H9 (cell line): ENCODE measurements at regions not wholly inside any gene's neighbourhood (a gene's known extent, or its start where the extent isn't known, plus 50 kb on each side); places are given as distances from the start of the nearest gene placed in this dataset.

ENCODE experiments used
- DNase-seq: peaks from one replicate; pipeline ENCODE4 v3.0.0-alpha.2; 2017
- H2AFZ ChIP-seq: one replicate; pipeline ENCODE4 v1.6.1; 2013; ENCODE audit warnings: mild to moderate bottlenecking, low read length, control low read depth, moderate library complexity
- H2AK5ac ChIP-seq: 2 replicates; pipeline ENCODE4 v1.6.1; 2013; ENCODE audit warnings: low read length, control low read depth, mixed read lengths; ENCODE audit not compliant: insufficient read length
- H2BK120ac ChIP-seq: one replicate; pipeline ENCODE4 v1.6.1; 2013; ENCODE audit warnings: low read depth, mild to moderate bottlenecking, low read length, control low read depth, inconsistent platforms; ENCODE audit not compliant: poor library complexity, severe bottlenecking
- H2BK12ac ChIP-seq: 2 replicates; pipeline ENCODE4 v1.6.1; 2013; ENCODE audit warnings: low read length, control low read depth, mixed read lengths, low read depth; ENCODE audit not compliant: insufficient read length
- H2BK15ac ChIP-seq: 2 replicates; pipeline ENCODE4 v1.6.1; 2013; ENCODE audit warnings: low read depth, low read length, control low read depth
- H2BK20ac ChIP-seq: one replicate; pipeline ENCODE4 v1.6.1; 2013; ENCODE audit warnings: low read depth, mild to moderate bottlenecking, low read length, control low read depth, inconsistent platforms; ENCODE audit not compliant: poor library complexity, severe bottlenecking
- H2BK5ac ChIP-seq: 2 replicates; pipeline ENCODE4 v1.6.1; 2013; ENCODE audit warnings: low read length, control low read depth, mixed read lengths; ENCODE audit not compliant: insufficient read length
- H3K14ac ChIP-seq: 2 replicates; pipeline ENCODE4 v1.6.1; 2013; ENCODE audit warnings: low read length, control low read depth; ENCODE audit not compliant: insufficient read depth
- H3K18ac ChIP-seq: 2 replicates; pipeline ENCODE4 v1.6.1; 2013; ENCODE audit warnings: low read depth, mild to moderate bottlenecking, mixed read lengths, low read length, control low read depth; ENCODE audit not compliant: insufficient read length
- H3K23ac ChIP-seq: 2 replicates; pipeline ENCODE4 v1.6.1; 2013; ENCODE audit warnings: low read length, control low read depth, mixed read lengths, low read depth; ENCODE audit not compliant: insufficient read length
- H3K23me2 ChIP-seq: 2 replicates; pipeline ENCODE4 v1.6.1; 2013; ENCODE audit warnings: low read depth, mild to moderate bottlenecking, mixed read lengths, low read length, control low read depth; ENCODE audit not compliant: insufficient read length, poor library complexity, severe bottlenecking
- H3K27ac ChIP-seq: 2 replicates; pipeline ENCODE4 v1.5.1; 2013; ENCODE audit warnings: low read length, control low read depth, mixed read lengths, low read depth; ENCODE audit not compliant: insufficient read length
- H3K27me3 ChIP-seq: 2 replicates; pipeline ENCODE4 v1.6.1; 2013; ENCODE audit warnings: low read length, control low read depth, inconsistent platforms; ENCODE audit not compliant: insufficient read depth
- H3K4ac ChIP-seq: 2 replicates; pipeline ENCODE4 v1.6.1; 2013; ENCODE audit warnings: low read depth, mild to moderate bottlenecking, control low read depth, inconsistent platforms, low read length, moderate library complexity
- H3K4me1 ChIP-seq: 2 replicates; pipeline ENCODE4 v1.6.1; 2013; ENCODE audit warnings: low read length, control low read depth, inconsistent platforms; ENCODE audit not compliant: insufficient read depth
- H3K4me2 ChIP-seq: 2 replicates; pipeline ENCODE4 v1.6.1; 2013; ENCODE audit warnings: low read length, control low read depth, mixed read lengths; ENCODE audit not compliant: insufficient read length, insufficient read depth
- H3K56ac ChIP-seq: 2 replicates; pipeline ENCODE4 v1.6.1; 2013; ENCODE audit warnings: low read depth, mild to moderate bottlenecking, mixed read lengths, low read length, control low read depth; ENCODE audit not compliant: insufficient read length
- H3K79me1 ChIP-seq: 2 replicates; pipeline ENCODE4 v1.6.1; 2013; ENCODE audit warnings: low read depth, mild to moderate bottlenecking, moderate library complexity, low read length, control low read depth, inconsistent platforms; ENCODE audit not compliant: insufficient read depth, poor library complexity, severe bottlenecking
- H3K79me2 ChIP-seq: 2 replicates; pipeline ENCODE4 v1.6.1; 2013; ENCODE audit warnings: low read length, control low read depth, inconsistent platforms; ENCODE audit not compliant: insufficient read depth
- H3K9ac ChIP-seq: 2 replicates; pipeline ENCODE4 v1.6.1; 2013; ENCODE audit warnings: low read length, control low read depth, mixed read lengths; ENCODE audit not compliant: insufficient read length; ENCODE audit errors: extremely low read depth
- H3K9me3 ChIP-seq: one replicate; pipeline ENCODE4 v1.6.1; 2013; ENCODE audit warnings: low read depth, low read length, inconsistent platforms; ENCODE audit not compliant: control insufficient read depth
- H3T11ph ChIP-seq: one replicate; pipeline ENCODE4 v1.6.1; 2013; ENCODE audit warnings: mild to moderate bottlenecking, low read length, control low read depth, inconsistent platforms
- H4K20me1 ChIP-seq: one replicate; pipeline ENCODE4 v1.6.1; 2013; ENCODE audit not compliant: control insufficient read depth, insufficient read length, insufficient read depth
- H4K5ac ChIP-seq: 2 replicates; pipeline ENCODE4 v1.6.1; 2013; ENCODE audit warnings: low read depth, mild to moderate bottlenecking, mixed read lengths, low read length, control low read depth; ENCODE audit not compliant: insufficient read length
- H4K8ac ChIP-seq: replicated peaks from 2 replicates; pipeline ENCODE4 v1.6.1; 2013; ENCODE audit warnings: low read length, control low read depth, mixed read lengths, low read depth; ENCODE audit not compliant: insufficient read length
- H4K91ac ChIP-seq: 2 replicates; pipeline ENCODE4 v1.6.1; 2013; ENCODE audit warnings: low read depth, mild to moderate bottlenecking, moderate library complexity, mixed read lengths, low read length, control low read depth; ENCODE audit not compliant: insufficient read length
- H3K27ac Mint-ChIP-seq, 3 experiments: 2 replicates in 2 of 3; 3 replicates in 1 of 3; pipeline ENCODE4 v1.8.0; 2020 to 2021; ENCODE audit warnings: mixed read lengths in 3 of 3, mild to moderate bottlenecking in 1 of 3, moderate library complexity in 1 of 3
- H3K27me3 Mint-ChIP-seq: 2 replicates; pipeline ENCODE4 v1.8.0; 2021; ENCODE audit warnings: low read depth, mild to moderate bottlenecking, moderate library complexity, mixed read lengths
- H3K36me3 Mint-ChIP-seq, 3 experiments: 2 replicates in 2 of 3; 3 replicates in 1 of 3; pipeline ENCODE4 v1.8.0; 2020 to 2021; ENCODE audit warnings: low read depth in 3 of 3, mixed read lengths in 3 of 3; ENCODE audit not compliant: insufficient read depth in 1 of 3
- H3K4me1 Mint-ChIP-seq, 2 experiments: 2 replicates each; pipeline ENCODE4 v1.8.0; 2020; ENCODE audit warnings: mixed read lengths in 2 of 2
- H3K4me3 Mint-ChIP-seq, 2 experiments: 2 replicates in 1 of 2; 3 replicates in 1 of 2; pipeline ENCODE4 v1.8.0; 2020 to 2021; ENCODE audit warnings: mild to moderate bottlenecking in 2 of 2, mixed read lengths in 2 of 2, moderate library complexity in 1 of 2
- H3K9me3 Mint-ChIP-seq, 2 experiments: 2 replicates in 1 of 2; 3 replicates in 1 of 2; pipeline ENCODE4 v1.8.0; 2020; ENCODE audit warnings: mild to moderate bottlenecking in 2 of 2, mixed read lengths in 2 of 2, moderate library complexity in 1 of 2
- WGBS: extraction: QIAGEN DNeasy Blood & Tissue Kit; methylation state at CpG from one replicate; pipeline ENCODE4 v1.1.7; 2013; ENCODE audit warnings: missing lambda C conversion rate, low lambda C conversion rate, mixed read lengths; ENCODE audit not compliant: insufficient read length; ENCODE audit errors: extremely low coverage; 5-methylcytosine and 5-hydroxymethylcytosine counted together
- TF ChIP-seq, protein P1 (sequence below): fragments of 200-600 bp; sonication (generic); conservative IDR thresholded peaks from 3 replicates; pipeline ENCODE4 v1.8.0; 2021; ENCODE audit warnings: antibody characterized with exemption, mild to moderate bottlenecking

DNA sequence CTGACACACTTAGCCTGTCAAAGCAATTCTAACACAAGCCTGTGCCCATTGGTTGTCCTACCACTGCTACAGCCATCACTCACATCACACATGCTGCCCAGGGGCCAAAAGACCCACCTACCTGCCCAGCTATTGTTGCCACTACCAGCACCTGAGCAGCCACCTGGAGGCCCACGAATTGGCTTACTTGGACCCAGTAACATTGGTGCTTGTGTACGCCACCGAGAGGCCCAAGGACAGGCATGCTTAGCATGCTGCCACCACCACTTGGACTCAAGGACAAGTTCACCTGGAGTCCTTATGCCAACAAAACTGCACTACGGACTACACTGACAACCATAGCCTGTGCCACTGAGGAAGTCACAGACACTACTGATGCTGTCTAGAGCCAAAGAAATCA lies 221.1 kb downstream of the SLC38A4 start:
- TF ChIP-seq, protein P1, sequence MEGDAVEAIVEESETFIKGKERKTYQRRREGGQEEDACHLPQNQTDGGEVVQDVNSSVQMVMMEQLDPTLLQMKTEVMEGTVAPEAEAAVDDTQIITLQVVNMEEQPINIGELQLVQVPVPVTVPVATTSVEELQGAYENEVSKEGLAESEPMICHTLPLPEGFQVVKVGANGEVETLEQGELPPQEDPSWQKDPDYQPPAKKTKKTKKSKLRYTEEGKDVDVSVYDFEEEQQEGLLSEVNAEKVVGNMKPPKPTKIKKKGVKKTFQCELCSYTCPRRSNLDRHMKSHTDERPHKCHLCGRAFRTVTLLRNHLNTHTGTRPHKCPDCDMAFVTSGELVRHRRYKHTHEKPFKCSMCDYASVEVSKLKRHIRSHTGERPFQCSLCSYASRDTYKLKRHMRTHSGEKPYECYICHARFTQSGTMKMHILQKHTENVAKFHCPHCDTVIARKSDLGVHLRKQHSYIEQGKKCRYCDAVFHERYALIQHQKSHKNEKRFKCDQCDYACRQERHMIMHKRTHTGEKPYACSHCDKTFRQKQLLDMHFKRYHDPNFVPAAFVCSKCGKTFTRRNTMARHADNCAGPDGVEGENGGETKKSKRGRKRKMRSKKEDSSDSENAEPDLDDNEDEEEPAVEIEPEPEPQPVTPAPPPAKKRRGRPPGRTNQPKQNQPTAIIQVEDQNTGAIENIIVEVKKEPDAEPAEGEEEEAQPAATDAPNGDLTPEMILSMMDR: no peak
- no peaks in the 10 kb centered on the region for H3K27me3 ChIP-seq
- H3K79me2 ChIP-seq: no peaks in the 10 kb centered on the region
- H2BK15ac ChIP-seq: no peak overlapping the region; the same call in 1 of the 2 replicates
- Mint-ChIP-seq H3K4me1 (peaks cover 4 to 5% of the 10 kb centered on the region in 2 experiments; a peak in 3 of 4 replicates), H3K27me3 (no peaks in the 10 kb centered on the region), H3K27ac (no peak overlapping the region), H3K4me3 (no peak overlapping the region), H3K36me3 (peaks cover 0 to 9% (median 0%) of the 10 kb centered on the region in 3 experiments; a peak in 3 of 7 replicates), H3K9me3 (no peaks in the 10 kb centered on the region)
- no peak overlapping the region for H3K27ac ChIP-seq
- no peak overlapping the region for H2BK5ac ChIP-seq
- no peak overlapping the region for H3K14ac ChIP-seq
- no peak overlapping the region for H4K8ac ChIP-seq
- H3K56ac ChIP-seq: no peak overlapping the region
- no peak overlapping the region for H3K4ac ChIP-seq
- H4K20me1 ChIP-seq: no peaks in the 10 kb centered on the region
- no peak overlapping the region for H2AFZ ChIP-seq
- H2BK20ac ChIP-seq: no peak overlapping the region
- no peak for DNase-seq
- no peaks in the 10 kb centered on the region for H3K79me1 ChIP-seq
- no peak overlapping the region for H2AK5ac ChIP-seq
- no peak overlapping the region for H3K4me2 ChIP-seq
- H3K23me2 ChIP-seq: no peaks in the 10 kb centered on the region
- H3K18ac ChIP-seq: no peak overlapping the region
- H3K23ac ChIP-seq: no peak overlapping the region
- no peak overlapping the region for H3T11ph ChIP-seq
- no peak overlapping the region for H4K91ac ChIP-seq
- no peak overlapping the region for H3K9ac ChIP-seq
- H4K5ac ChIP-seq: no peak overlapping the region
- no peak overlapping the region for H2BK12ac ChIP-seq
- no peaks in the 10 kb centered on the region for H3K4me1 ChIP-seq
- H2BK120ac ChIP-seq: no peak overlapping the region
- WGBS: no CpG with 5 or more reads among the region's 4 CpGs
- no peaks in the 10 kb centered on the region for H3K9me3 ChIP-seq
